VCaP (cell line): ENCODE measurements at regions not wholly inside any gene's neighbourhood (a gene's known extent, or its start where the extent isn't known, plus 50 kb on each side); places are given as distances from the start of the nearest gene placed in this dataset.

Experiments
- H3K27ac ChIP-seq: fragments of 450-650 bp; 2 replicates; pipeline ENCODE4 v1.5.1; 2017
- TF ChIP-seq, protein P1 (sequence below): fragments of 450-650 bp; conservative IDR thresholded peaks from 2 replicates; pipeline ENCODE4 v1.5.1; 2017; ENCODE audit warnings: mild to moderate bottlenecking, moderate library complexity

DNA sequence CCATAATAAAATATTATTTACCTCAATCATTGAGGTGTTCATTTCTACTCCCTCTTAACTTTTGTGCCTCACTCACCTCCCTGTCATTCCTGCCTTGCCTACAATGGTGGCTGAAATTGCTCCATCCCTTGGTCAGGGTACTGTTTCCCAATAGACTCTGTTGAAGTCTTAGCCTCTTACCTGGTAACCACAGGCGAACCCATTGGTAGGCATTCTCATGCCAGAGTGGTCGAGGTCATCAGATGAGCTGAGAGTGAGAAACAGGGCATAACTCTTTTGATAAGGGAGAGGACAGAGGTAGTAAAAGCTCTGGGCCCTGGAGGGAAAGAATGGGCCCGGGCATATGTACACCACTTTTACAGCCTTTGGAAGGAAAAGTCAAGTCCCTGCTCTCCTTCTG lies 265.6 kb downstream of the ARRDC4 start:
- TF ChIP-seq, protein P1, sequence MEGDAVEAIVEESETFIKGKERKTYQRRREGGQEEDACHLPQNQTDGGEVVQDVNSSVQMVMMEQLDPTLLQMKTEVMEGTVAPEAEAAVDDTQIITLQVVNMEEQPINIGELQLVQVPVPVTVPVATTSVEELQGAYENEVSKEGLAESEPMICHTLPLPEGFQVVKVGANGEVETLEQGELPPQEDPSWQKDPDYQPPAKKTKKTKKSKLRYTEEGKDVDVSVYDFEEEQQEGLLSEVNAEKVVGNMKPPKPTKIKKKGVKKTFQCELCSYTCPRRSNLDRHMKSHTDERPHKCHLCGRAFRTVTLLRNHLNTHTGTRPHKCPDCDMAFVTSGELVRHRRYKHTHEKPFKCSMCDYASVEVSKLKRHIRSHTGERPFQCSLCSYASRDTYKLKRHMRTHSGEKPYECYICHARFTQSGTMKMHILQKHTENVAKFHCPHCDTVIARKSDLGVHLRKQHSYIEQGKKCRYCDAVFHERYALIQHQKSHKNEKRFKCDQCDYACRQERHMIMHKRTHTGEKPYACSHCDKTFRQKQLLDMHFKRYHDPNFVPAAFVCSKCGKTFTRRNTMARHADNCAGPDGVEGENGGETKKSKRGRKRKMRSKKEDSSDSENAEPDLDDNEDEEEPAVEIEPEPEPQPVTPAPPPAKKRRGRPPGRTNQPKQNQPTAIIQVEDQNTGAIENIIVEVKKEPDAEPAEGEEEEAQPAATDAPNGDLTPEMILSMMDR = no peak
- no peak overlapping the region for H3K27ac ChIP-seq

DNA sequence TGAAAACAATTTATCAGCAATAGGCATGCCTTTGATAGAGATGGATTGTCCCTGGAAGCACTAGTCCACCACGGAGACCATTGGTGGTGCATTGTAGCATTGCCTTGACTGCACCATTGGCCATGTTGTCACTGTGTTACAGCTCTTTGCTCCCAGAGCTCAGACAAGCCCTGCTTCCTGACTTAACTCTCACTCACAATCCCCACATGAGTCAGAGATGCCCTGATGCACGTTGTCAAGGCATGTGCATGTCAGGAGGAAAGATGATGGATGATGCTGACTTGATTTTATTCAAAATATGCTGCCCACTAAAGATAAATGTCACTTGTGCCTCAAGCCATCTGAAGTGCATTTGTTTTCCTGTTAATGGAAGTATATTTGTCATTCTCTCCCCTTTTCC lies 266.1 kb downstream of the ARRDC4 start:
- no peak overlapping the region for H3K27ac ChIP-seq
- TF ChIP-seq, protein P1 = no peak

DNA sequence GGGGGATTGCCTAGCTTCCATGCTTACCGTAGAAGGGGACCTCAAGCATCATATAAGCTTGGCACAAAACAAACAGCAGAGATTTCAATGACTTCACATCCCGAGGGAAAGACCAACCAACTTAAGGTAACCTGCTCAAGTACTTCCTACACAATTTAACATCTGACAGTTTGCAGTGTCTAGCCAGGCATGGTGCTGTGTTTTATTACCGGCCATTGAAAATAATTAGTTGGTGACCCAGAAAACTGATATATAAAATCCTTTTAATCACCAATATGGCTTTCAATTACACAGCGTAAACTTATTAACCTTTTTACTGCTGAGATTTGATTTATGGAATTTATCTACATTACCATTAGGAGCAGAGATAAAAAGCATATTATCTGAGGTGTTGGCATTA lies 268.3 kb downstream of the ARRDC4 start:
- TF ChIP-seq, protein P1 = no peak
- no peak overlapping the region for H3K27ac ChIP-seq

DNA sequence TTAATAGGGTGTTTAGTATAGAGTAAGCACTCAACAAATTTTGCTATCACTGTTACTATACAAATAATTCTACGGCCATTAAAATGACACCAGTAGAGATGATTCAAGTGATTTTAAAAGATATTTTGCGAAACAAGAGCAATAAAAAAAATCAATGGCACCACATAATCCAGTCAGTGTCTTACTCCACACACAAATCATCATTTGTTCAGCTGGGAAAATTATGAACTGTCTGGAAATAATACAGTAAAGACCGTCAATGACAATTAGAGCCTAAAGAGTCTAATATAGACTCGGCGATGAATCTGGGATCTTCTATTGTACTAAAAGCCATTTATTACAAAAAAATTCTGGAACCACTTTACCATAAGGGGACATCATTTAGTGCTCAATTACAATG lies 270.5 kb downstream of the ARRDC4 start:
- no peak overlapping the region for H3K27ac ChIP-seq
- TF ChIP-seq, protein P1 = no peak

DNA sequence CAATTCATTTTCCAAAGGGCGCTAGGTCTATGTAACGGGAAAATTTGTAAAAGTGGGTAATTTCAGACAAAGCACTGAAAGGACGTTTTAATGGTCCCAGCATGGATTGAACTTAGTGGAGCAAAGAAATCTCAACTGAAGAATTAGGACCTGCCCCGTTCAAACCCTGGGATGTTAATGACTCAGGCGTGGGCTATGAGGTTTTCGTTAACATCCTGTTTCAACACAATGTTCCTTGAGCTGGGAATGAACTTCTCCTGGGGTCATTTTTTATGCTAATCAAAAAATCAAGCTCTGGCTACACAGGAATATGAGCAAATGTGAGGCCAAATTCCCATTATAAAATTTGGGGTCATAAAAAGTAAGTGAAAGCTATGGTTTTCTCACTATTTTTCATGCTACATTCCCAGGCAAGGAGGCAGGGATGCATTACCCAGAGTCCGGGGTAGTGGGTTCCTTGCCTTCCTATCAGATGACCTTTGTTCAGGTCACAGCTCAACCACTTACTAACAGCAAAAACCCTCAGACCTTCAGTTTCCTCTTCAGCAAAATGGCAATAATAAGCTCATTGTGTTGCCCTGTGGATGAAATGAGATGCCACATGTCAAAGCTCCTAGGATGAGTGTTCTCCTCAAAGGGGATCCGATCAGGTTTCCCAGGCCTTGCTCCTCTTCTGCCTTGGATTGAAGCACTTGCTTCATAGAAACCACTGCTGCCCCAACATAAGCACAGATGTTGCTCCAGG lies 271.4 kb downstream of the ARRDC4 start:
- TF ChIP-seq, protein P1 = no peak
- H3K27ac ChIP-seq = no peak overlapping the region

DNA sequence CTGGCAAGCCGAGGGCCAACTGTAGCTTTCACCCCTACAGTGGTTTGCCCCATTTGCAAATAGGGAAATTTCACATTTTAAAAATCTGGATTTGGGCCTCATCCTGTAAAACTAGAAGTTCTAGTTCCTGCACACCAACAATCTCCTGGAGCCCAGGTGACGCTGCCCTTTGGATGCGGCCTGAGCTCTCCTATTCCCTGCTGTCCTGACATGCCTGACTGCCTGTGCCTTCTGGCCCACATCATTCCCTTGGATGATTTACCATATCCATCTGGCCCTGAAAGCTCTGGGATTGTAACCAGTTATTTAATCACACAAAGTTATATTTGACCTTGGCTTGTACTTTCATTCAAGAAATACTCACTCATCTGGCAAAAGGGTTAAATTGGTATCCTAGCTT lies 272.3 kb downstream of the ARRDC4 start:
- TF ChIP-seq, protein P1 = no peak
- no peak overlapping the region for H3K27ac ChIP-seq

DNA sequence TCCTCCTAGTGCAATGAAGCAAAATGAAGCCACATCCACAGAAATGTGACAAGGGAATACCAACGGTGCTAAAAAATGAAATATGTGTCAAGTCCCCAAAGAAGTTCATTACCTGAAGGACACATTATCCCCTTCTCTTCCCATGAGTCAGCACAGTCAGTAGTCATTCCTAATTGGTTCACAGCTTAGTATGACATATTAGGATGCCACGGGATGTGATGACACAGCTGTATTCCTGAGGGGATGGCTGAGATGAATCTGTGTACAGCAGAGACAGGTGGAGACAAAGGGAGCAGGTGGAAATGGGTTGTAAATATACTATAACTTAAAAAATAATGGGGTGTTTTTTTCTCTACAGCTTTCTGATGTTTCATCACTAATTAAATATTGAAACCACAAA lies 273.4 kb downstream of the ARRDC4 start:
- no peak overlapping the region for H3K27ac ChIP-seq
- TF ChIP-seq, protein P1 = no peak
